IPS DF 6.9 (cell line): ENCODE measurements at regions not wholly inside any gene's neighbourhood (a gene's known extent, or its start where the extent isn't known, plus 50 kb on each side); places are given as distances from the start of the nearest gene placed in this dataset.

Experiments
- DNase-seq: peaks from one replicate; pipeline ENCODE4 v3.0.0-alpha.2; 2013; ENCODE audit warnings: low read depth, low spot score
- H3K27ac ChIP-seq: one replicate; pipeline ENCODE4 v1.5.1; 2013; ENCODE audit warnings: low read length, control low read depth
- H3K27me3 ChIP-seq: 2 replicates; pipeline ENCODE4 v1.6.1; 2013; ENCODE audit warnings: mild to moderate bottlenecking, low read length; ENCODE audit not compliant: control insufficient read depth, insufficient read depth
- H3K36me3 ChIP-seq: 2 replicates; pipeline ENCODE4 v1.6.1; 2013; ENCODE audit warnings: low read length; ENCODE audit not compliant: control insufficient read depth, insufficient read depth
- H3K4me1 ChIP-seq: 2 replicates; pipeline ENCODE4 v1.6.1; 2013; ENCODE audit warnings: low read length; ENCODE audit not compliant: control insufficient read depth, insufficient read depth
- H3K4me3 ChIP-seq: 2 replicates; pipeline ENCODE4 v1.5.1; 2013; ENCODE audit warnings: mild to moderate bottlenecking, low read length
- H3K9me3 ChIP-seq: 2 replicates; pipeline ENCODE4 v1.6.1; 2013; ENCODE audit warnings: low read length, inconsistent platforms; ENCODE audit not compliant: control insufficient read depth, insufficient read depth
- WGBS: extraction: QIAGEN DNeasy Blood & Tissue Kit; methylation state at CpG from one replicate; pipeline ENCODE4 v1.1.7; 2013; ENCODE audit warnings: mixed read lengths, missing lambda C conversion rate; ENCODE audit not compliant: insufficient read length, insufficient coverage; 5-methylcytosine and 5-hydroxymethylcytosine counted together

GRCh38 chr1:87437663-87438295, 109.1 kb downstream of the LMO4 start:
- WGBS = no CpG with 5 or more reads among the region's 3 CpGs
- H3K27ac ChIP-seq = no peak overlapping the region
- H3K9me3 ChIP-seq = no peaks in the 10 kb centered on the region
- H3K36me3 ChIP-seq = no peaks in the 10 kb centered on the region
- no peak for DNase-seq
- H3K27me3 ChIP-seq = no peaks in the 10 kb centered on the region
- no peak overlapping the region for H3K4me3 ChIP-seq
- H3K4me1 ChIP-seq = peaks cover 1% of the 10 kb centered on the region; the same call in 1 of the 2 replicates

GRCh38 chr1:87439821-87440220, 111.1 kb downstream of the LMO4 start:
- no peak for DNase-seq
- peaks cover 1% of the 10 kb centered on the region; the same call in 1 of the 2 replicates for H3K4me1 ChIP-seq
- no peaks in the 10 kb centered on the region for H3K36me3 ChIP-seq
- H3K27me3 ChIP-seq = no peaks in the 10 kb centered on the region
- H3K27ac ChIP-seq = no peak overlapping the region
- H3K4me3 ChIP-seq = no peak overlapping the region
- no CpG with 5 or more reads among the region's 5 CpGs for WGBS
- H3K9me3 ChIP-seq = no peaks in the 10 kb centered on the region; the same call in 1 of the 2 replicates

GRCh38 chr1:87449348-87449963, 120.8 kb downstream of the LMO4 start:
- Histone ChIP-seq H3K4me3 (no peak overlapping the region), H3K27me3 (no peaks in the 10 kb centered on the region), H3K36me3 (no peaks in the 10 kb centered on the region), H3K27ac (no peak overlapping the region), H3K9me3 (no peaks in the 10 kb centered on the region), H3K4me1 (no peaks in the 10 kb centered on the region)
- no peak for DNase-seq
- WGBS = no CpG with 5 or more reads among the region's 7 CpGs

- no peak overlapping the region for H3K4me3 ChIP-seq
These were observed 121.5 kb downstream of the LMO4 start for GRCh38 chr1:87450136-87450535.

GRCh38 chr1:87450615-87451209, 122.0 kb downstream of the LMO4 start:
- H3K27ac ChIP-seq = no peak overlapping the region
- H3K4me3 ChIP-seq = no peak overlapping the region
- no peak for DNase-seq
- H3K27me3 ChIP-seq = no peaks in the 10 kb centered on the region
- WGBS = no CpG with 5 or more reads among the region's 8 CpGs
- H3K9me3 ChIP-seq = no peaks in the 10 kb centered on the region
- H3K36me3 ChIP-seq = no peaks in the 10 kb centered on the region
- no peaks in the 10 kb centered on the region for H3K4me1 ChIP-seq

More at GRCh38 chr1:87450136-87450535, 121.5 kb downstream of the LMO4 start:
- no CpG with 5 or more reads among the region's 5 CpGs for WGBS
- Histone ChIP-seq H3K27me3 (no peaks in the 10 kb centered on the region), H3K9me3 (no peaks in the 10 kb centered on the region), H3K27ac (no peak overlapping the region), H3K36me3 (no peaks in the 10 kb centered on the region), H3K4me1 (no peaks in the 10 kb centered on the region)
- no peak for DNase-seq

GRCh38 chr1:87451229-87451920, 122.7 kb downstream of the LMO4 start:
- no peak for DNase-seq
- Histone ChIP-seq H3K4me3 (no peak overlapping the region), H3K36me3 (no peaks in the 10 kb centered on the region), H3K27me3 (no peaks in the 10 kb centered on the region), H3K9me3 (no peaks in the 10 kb centered on the region), H3K4me1 (no peaks in the 10 kb centered on the region), H3K27ac (no peak overlapping the region)
- no CpG with 5 or more reads among the region's 5 CpGs for WGBS

GRCh38 chr1:87452648-87453047, 124.0 kb downstream of the LMO4 start:
- Histone ChIP-seq H3K27me3 (no peaks in the 10 kb centered on the region), H3K4me3 (no peak overlapping the region), H3K4me1 (no peaks in the 10 kb centered on the region), H3K36me3 (no peaks in the 10 kb centered on the region), H3K27ac (no peak overlapping the region), H3K9me3 (no peaks in the 10 kb centered on the region)
- DNase-seq = no peak

GRCh38 chr1:87457408-87457807, 128.7 kb downstream of the LMO4 start:
- H3K4me1 ChIP-seq = no peaks in the 10 kb centered on the region
- H3K9me3 ChIP-seq = no peaks in the 10 kb centered on the region
- H3K27me3 ChIP-seq = no peaks in the 10 kb centered on the region
- H3K4me3 ChIP-seq = no peak overlapping the region
- WGBS = no CpG with 5 or more reads among the region's 2 CpGs
- DNase-seq = no peak
- H3K27ac ChIP-seq = no peak overlapping the region
- no peaks in the 10 kb centered on the region for H3K36me3 ChIP-seq

GRCh38 chr1:87462894-87463293, 134.2 kb downstream of the LMO4 start:
- H3K4me1 ChIP-seq = no peaks in the 10 kb centered on the region
- no peak for DNase-seq
- no peaks in the 10 kb centered on the region for H3K27me3 ChIP-seq
- no peaks in the 10 kb centered on the region for H3K9me3 ChIP-seq
- no CpG with 5 or more reads among the region's 1 CpG for WGBS
- no peak overlapping the region for H3K27ac ChIP-seq
- no peak overlapping the region for H3K4me3 ChIP-seq
- no peaks in the 10 kb centered on the region for H3K36me3 ChIP-seq

GRCh38 chr1:87464022-87464490, 135.4 kb downstream of the LMO4 start:
- no CpG with 5 or more reads among the region's 3 CpGs for WGBS
- Histone ChIP-seq H3K36me3 (no peaks in the 10 kb centered on the region), H3K27me3 (no peaks in the 10 kb centered on the region), H3K9me3 (no peaks in the 10 kb centered on the region), H3K27ac (no peak overlapping the region), H3K4me3 (no peak overlapping the region), H3K4me1 (no peaks in the 10 kb centered on the region)
- DNase-seq = no peak
